ENCODE measurements at regions not wholly inside any gene's neighbourhood (a gene's known extent, or its start where the extent isn't known, plus 50 kb on each side); places are given as distances from the start of the nearest gene placed in this dataset.
"Not testable (repeated sequence)": the region's sequence is repeated elsewhere in the genome, so short reads cannot be mapped to it uniquely, and the experiment has no call there.

DNA sequence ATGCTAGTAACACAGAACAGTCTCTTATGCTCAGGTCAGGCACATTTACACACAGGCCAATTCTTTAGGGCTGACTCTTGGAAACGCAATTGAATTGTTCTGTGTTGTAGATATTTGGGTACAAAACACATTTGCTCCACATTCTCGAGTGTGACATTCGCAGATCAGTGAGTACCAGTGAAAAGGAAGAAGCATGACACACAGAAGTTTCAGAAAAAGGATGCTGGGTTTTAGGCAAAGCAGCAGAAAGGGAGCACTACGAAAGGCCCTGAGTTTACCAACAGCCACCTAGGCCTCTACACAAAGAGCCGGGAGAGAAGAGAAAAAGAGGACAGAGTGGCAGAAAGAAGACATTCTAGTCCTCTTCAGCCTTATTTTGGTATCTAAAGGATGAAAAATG is 254.4 kb upstream of the BTG1 start:
- no peak for DNase-seq (ENCODE audit: low read depth, low spot score)

DNA sequence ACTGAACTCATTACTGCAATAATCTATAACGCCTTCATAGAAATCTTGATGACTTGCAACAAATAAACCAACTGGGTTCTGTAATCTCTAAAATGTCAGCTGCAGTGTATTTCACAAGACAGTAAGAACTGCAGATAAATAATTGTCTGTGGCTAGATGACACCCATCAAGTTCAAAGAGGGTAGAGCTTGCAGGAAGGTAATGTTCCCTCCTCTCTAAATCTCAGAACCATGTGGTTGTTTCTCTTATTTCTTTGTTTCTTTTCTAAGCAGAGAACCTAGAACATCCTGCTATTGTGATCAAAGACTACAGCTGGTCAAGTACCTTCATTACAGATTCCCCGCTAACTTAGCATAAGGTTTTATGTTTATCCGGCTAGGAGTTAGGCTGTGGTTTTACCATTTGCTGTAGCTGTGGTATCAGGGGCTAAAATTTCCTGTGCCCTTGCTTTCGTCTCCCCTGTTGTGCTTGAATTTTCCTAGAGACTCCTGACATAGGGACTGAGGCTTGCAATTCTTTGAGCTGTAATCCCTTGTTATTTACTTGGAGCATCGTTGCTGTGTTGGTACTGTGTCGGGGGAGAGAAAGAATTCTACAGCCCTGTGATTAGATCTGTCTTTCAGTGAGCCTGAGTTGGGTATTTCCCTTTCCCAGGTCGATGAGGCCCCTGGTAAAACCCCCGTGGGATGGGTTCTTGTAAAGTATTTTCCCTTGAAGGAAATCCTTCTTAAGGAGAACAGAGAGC is 253.1 kb upstream of the BTG1 start:
- no peak for DNase-seq (ENCODE audit: low read depth, low spot score)

DNA sequence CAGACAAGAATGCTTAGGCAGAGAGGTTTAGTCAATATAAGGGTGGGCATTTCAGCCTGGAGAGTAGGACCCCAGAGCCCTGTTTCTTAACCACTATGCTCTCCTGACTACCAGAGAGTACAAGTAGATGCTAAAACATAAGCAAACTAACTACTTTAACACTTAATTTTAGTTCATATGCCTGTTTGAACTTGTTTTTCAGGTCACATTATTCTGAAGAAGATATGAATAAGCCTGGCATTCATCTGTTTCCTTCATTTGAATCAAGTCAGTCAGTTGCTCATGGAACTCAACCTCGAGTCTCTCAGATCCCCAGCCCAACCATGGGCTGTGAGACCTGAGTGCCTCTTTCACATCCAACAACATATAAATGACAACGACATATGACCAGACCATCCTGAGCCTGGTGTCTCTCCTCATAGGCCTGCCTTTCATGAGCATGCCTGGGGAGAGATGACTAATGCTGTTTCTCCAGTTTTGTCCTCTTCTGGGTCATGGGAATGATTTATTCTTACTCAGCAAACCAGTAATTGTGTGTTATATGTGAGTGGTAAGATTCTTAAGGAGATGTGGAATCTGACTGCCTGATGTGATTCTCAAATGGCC is 251.1 kb upstream of the BTG1 start:
- DNase-seq (ENCODE audit: low read depth, low spot score) = no peak

DNA sequence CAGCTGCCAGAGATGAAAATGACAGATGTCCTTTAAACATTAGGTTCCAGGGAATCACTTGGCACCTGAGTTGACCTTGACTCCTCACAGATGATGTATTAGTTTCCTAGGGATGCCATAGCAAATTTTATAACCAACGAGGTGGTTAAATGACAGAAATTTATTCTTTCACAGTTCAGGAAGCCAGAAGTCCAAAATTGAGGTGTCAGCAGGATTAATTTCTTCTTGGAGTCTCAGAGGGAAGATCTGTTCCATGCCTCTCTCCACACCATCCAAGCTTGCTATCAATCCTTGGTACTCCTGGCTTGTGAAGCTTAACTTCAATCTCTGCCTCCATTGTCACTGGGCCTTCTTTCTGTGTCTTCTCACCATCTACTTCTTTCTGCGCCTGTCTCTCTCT is 249.7 kb upstream of the BTG1 start:
- DNase-seq (ENCODE audit: low read depth, low spot score) = no peak

DNA sequence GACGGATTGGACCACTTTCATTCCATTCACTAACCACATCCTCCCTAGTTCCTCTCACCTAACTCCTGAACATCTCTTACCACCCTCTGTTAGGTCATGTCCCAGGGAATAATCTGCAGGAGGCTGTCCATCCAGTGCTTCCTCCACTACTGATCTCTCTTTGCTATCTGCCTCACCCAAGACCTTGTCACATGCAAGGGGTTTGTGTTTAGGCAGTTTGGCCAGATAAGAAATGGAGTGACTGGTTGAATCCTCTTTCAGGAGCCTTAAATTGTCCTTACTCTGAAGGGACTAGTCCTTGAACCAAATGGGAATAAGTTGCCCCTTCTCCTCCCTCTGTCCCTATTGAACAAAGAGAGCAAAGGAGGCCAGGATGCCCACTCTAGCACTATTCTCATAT is 249.2 kb upstream of the BTG1 start:
- no peak for DNase-seq (ENCODE audit: low read depth, low spot score)

DNA sequence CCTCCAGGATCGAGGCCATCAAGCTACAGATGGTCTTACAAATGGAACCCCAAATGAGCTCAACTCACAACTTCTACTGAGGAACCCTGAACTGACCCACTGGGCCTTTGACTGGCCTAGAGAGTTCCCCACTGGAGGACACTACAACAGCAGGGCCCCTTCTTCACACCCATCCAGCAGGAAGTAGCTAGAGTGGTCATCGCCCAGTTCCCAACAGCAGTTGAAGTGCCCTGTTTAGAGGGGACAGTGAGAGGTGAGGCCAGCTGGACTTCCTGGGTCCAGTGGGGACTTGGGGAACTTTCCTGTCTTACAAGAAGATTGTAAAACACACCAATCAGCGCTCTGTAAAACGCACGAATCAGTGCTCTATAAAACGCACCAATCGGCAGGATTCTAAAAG is 247.9 kb upstream of the BTG1 start:
- DNase-seq (ENCODE audit: low read depth, low spot score) = no peak

DNA sequence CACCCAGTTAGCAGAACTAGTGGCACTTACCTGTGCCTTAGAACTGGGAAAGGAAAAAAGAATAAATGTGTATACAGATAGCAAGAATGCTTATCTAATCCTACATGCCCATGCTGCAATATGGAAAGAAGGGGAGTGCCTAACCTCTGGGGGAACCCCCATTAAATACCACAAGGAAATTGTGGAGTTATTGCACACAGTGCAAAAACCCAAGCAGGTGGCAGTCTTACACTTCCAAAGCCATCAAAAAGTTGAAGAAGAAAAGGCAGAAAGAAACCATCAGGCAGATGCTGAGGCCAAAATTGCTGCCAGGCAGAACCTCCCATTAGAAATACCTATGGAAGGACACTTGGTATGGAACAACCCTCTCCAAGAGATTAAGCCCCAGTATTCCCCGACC is 246.1 kb upstream of the BTG1 start:
- DNase-seq (ENCODE audit: low read depth, low spot score) = not testable (repeated sequence)

DNA sequence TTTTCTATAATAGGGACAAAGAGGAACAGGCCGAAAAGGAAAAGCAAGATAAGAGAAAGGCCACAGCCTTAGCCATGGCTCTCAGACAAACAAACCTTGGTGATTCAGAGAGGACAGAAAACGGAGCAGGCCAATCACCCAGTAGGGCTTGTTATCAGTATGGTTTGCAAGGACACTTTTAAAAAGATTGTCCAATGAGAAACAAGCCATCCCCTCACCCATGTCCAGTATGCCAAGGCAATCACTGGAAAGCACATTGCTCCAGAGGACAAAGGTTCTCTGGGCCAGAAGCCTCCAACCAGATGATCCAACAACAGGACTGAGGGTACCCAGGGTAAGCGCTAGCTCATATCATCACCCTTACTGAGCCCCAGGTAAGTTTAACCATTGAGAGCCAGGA is 243.8 kb upstream of the BTG1 start:
- DNase-seq (ENCODE audit: low read depth, low spot score) = no peak

DNA sequence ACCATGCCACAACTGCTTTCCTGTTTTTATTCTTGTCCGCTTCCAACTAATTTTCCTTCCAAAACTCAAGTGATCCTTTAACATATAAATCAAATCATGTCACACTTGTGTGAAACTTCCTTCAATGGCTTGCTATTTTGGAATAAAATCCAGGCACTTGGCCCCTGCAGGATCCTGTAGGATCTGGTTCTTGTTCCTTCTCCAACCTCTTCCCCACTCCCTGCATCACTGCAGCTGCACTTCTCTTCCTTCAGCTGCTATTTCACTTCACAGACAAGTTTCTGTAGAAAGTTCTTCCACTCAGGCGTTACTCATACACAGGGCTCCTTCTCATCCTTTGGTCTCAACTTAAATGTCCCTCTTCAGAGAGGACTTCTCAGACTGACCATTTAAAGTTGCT is 239.7 kb upstream of the BTG1 start:
- no peak for DNase-seq (ENCODE audit: low read depth, low spot score)

DNA sequence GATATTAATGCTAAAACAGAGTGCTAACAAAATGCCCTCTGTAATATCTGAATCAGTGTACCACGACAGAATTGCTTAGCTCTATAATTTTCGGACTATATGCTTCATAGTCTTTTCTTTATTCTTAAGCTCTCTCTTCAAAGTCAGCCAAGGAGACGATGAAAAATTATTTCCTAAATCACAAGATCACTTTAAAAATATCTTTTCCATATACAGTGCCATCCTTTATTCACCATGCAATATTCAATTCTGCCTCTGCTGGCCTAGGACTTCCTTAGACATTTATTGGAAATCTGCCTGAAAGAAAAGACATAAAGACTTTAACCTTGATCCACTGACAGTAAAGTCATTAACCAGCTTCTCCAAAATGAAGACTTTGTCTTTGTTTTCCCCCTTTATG is 238.9 kb upstream of the BTG1 start:
- no peak for DNase-seq (ENCODE audit: low read depth, low spot score)

DNA sequence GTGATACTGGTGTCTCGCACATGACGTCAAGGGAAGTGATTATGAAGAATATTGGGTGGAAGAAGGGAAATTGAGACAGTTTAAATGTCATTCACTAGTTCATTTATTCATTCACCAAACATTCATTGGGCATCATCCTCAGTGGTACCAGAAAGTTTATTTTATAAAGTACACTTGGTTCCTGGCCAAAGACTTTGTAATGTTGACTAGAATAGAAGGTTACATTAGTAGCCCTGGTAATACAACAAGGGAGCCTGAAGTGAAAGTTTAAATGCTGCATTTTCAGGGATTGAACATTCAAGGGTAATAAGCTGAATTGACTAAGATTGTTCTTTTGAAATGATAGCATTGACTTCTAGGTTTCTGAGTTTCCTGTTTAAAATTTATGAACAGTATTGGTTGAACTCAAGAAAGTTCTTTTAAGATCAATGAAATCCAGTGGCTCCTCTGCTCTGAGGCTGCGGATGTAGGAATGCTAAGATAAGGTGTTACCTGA is 236.8 kb upstream of the BTG1 start:
- DNase-seq (ENCODE audit: low read depth, low spot score) = no peak

DNA sequence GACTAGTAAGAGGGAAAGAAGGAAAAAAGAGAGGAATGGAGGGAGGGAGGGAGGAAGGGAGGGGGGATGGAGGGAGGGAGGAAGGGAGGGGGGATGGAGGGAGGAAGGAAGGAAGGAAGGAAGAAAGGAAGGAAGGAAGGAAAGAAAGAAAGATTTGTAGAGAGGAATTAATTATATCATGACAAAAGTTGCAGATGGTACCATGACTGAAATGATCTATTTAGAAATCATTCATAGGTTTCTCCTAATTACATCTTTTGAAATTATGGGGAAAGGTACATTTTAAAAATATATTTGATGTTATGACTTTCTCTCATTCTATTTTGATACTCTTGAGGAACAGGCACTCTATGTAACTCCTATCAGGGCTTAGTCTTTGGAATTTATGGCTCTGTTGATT is 236.2 kb upstream of the BTG1 start:
- no peak for DNase-seq (ENCODE audit: low read depth, low spot score)

DNA sequence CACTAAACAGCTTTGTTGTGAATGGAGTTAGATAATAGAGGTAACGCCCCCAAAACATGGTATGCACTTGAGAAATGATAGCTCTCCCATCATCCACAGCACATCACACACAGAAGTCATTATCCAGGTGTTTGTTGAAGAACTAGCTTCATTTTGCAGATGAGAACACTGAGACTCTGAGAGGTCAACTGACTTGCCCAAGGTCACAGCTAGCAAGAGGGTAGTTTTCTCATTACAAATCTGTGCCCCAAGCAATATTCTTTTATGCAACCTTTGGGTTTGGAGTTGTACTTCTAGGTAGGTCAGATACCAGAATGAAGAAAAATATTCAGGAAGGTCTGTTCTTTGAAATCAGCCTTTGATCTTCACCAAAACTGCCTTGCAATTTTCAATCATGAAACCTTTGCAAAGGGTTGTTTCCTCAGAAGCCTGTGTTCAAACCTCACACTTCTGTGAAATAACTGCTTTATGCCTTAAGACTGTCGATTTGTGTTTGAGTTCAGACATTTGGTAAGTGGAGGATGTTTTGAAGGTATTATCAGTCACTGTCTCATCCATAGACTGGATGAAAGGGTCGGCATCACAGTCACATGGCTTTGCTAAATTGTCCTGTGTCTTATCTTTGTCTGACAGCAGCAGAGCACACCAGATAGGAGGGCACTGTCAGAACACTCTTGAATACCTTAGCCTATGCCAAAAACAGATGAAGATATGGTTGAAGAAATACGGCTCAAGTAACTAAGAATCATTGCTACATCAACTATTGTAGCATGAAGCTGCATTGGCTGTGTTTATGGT is 233.2 kb upstream of the BTG1 start:
- DNase-seq (ENCODE audit: low read depth, low spot score) = no peak

DNA sequence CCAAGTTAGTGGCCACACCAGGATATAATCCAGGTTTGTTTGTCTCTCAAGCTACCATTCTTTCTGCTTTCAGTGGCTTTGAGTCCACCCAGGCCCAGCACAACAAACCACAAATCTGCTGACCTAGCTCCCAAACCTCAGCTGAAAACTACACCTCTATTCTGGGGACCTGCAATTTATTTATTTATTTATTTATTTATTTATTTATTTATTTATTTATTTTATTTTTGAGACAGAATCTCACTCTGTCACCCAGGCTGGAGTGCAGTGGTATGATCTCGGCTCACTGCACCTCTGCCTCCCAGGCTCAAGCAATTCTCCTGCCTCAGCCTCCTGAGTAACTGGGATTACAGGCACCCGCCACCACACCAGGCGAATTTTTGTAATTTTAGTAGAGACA is 229.9 kb upstream of the BTG1 start:
- not testable (repeated sequence) for DNase-seq (ENCODE audit: low read depth, low spot score)

DNA sequence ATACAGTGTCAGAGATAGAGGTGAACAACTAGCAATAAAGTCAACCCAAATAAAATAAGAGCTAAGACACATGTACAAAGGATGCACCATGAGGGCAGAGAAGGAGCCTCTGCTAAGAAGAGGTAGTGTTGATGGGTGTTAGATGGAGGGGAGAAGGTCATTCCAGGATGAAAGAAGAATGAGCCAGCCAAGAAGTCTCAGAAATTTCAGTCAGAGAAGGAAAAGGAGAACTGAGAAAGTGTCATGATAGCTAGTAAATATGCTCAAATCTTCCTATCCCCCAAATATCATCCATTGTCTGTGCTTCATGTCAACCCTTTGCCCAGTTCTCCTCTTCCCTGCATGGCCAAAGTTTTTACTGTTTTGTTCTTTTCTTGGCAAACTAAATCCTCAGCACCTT is 225.2 kb upstream of the BTG1 start:
- no peak for DNase-seq (ENCODE audit: low read depth, low spot score)

DNA sequence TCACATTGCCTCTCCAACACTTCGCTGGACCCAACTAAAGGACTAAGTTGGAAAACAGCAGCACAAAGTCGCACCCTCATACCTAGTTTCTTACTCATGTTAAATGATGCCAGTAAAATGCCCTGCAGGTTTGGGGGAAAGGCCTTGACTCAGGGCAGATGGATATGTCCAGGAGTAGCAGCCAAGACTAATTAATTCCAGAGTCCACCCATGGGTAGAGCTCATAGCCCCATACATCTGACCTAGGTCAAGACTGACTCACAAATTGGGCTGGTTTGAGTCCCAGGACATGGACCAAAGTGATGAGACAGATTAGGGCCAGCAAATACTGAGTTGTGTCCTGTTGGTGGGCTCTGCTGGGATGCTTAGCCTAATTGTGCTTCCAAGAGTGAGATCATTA is 224.0 kb upstream of the BTG1 start:
- no peak for DNase-seq (ENCODE audit: low read depth, low spot score)

DNA sequence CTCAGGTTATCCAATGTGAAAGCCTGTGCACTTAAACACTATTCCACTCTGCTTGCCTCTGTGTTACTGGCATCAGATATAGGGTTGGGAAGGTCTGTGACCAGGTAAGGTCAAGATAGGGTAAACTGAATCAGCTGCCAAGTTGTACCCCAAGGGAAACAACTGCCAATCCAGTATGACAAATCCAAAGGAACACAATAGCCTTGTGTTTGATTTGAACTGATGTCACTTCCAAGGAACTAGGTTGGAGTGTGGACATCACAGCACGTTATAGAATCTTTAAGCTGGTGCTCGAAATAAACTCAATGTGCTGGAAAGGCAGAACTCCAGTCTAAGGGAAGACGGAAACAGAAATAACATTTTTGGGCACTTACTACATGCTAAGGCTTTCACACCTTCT is 223.4 kb upstream of the BTG1 start:
- DNase-seq (ENCODE audit: low read depth, low spot score) = no peak

DNA sequence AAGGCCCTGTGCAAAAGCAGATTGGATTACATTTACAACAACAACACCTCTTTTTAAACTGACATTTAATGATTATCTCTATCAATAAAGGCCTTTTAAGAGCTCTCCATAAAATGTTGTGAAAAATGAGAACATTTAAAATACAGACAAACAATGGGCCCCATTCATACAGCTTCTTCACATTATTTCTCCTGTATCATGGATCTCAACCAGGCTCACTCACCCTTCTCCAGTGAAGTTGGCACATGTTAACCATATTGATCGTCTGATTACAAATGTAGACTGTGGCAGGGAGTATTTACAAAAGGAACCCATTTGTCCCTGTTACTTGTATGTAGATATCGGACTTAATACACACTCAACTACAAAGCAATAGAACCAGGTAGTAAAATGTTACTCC is 220.2 kb upstream of the BTG1 start:
- DNase-seq (ENCODE audit: low read depth, low spot score) = no peak

DNA sequence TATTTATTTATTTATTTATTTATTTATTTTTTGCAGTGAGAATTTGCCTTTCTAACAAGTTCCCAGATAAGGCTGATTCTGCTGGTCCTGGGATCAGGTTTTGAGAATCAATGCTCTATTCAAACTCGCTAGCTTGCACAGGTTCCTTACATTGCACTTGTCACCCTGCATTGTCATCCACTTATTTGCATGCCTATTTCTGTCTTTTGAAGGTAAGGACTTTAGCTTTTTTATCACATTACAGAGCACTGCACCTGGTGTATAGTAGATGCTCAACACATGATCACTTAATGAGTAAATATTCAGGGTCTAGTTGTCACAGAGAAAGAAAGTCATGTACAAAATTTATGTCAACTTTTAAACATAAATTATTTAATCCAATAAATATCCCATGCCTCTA is 219.7 kb upstream of the BTG1 start:
- no peak for DNase-seq (ENCODE audit: low read depth, low spot score)

DNA sequence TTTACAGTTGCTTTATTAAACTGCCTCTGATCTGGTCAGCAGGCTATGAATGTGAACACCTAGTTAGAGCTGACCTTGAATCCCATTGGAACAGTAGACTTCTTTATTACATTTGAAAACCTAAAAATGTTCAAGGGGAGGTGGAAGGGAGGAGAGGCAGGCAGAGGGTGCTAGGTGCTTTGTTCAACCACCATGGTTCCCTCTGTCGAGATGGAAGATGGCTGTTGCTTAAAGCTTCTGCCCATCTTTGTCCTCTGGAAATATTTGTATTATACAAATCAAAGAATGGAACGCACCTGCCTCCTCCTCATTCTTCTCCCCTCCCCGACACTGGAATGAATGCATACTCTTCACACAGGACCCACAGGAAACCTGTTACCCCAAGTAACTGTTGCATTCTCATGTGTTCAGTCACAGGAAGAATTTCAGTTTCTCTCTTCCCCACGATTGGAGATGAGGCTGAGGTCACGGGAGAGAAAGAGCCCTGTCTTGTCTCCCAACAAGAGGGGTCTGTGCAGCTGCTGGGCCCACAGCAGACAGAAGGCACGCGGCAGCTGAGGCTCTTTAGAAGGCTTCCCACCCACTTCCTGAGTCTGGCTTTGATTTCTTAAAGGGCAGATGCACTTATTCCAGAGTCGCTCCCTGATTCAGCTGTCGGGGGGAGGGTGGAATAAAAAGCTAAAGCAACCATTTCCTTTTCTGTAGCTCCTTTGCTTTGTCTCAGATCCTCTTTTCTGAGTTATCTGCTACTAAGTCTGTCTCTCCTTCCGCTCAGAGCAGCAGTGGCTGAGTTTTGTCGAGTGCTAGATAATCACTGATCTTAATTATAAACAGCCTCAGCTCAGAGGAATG is 217.9 kb upstream of the BTG1 start:
- no peak for DNase-seq (ENCODE audit: low read depth, low spot score)

DNA sequence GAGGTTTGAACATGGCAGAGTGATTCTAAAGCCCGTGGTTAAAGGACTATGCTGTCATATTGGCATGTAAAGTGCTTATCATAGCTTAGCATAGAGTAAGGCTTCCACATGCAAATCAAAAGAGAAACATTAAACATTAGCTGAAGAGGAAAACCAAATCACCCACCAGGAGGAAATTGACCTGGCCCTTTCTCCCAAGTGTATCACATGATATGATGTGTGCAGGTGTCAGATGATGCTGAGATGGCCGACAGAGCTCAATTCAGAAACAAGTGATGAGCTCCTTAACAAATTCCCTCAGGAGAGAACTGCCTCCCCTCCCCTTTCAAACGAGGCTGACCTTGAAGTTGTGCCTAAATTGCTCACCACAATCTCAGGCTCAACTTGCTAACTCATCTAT is 217.1 kb upstream of the BTG1 start:
- no peak for DNase-seq (ENCODE audit: low read depth, low spot score)

DNA sequence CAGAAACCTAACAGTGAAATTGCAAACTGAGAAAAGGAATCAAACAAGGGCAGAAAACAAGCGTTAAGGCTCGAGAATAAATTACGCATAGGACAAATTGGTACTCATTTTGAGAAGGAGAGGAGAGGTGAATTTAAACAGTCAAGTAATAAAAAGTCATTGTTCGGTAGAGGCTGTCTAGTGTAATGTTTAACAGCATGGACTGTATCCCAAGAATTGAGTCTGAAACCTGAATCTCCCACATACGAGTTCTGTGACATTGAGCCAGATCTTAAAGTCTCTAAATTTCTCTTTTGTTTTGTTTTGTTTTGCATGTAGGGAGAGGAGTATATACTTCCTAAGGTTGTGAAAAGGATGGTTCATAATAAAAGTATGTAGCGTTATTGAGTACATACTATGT is 216.5 kb upstream of the BTG1 start:
- DNase-seq (ENCODE audit: low read depth, low spot score) = no peak

Data from activated CD4-positive, CD25-positive, alpha-beta regulatory T cell treated with anti-CD3 and anti-CD28 coated beads, Interleukin-2, amount 50 U/mL, for 16 hours (primary cell).